Frontal cortex (tissue), 3 donors: ENCODE measurements at regions not wholly inside any gene's neighbourhood (a gene's known extent, or its start where the extent isn't known, plus 50 kb on each side); places are given as distances from the start of the nearest gene placed in this dataset.
A peak's percentile ranks its signal among the peaks of the same experiment; 100 is the strongest.

Experiments
- DNase-seq, 2 donors: peaks; one replicate each; pipeline ENCODE4 v3.0.0; 2012; ENCODE audit warnings: low spot score in 2 of 2
- FAIRE-seq: peaks from 2 replicates; lab custom pipeline; 2012; peaks lifted over from hg19 to GRCh38; lab: Jason Lieb, UNC
- donor health status: control.
- donor health status: control.
- donor health status: control.

DNA sequence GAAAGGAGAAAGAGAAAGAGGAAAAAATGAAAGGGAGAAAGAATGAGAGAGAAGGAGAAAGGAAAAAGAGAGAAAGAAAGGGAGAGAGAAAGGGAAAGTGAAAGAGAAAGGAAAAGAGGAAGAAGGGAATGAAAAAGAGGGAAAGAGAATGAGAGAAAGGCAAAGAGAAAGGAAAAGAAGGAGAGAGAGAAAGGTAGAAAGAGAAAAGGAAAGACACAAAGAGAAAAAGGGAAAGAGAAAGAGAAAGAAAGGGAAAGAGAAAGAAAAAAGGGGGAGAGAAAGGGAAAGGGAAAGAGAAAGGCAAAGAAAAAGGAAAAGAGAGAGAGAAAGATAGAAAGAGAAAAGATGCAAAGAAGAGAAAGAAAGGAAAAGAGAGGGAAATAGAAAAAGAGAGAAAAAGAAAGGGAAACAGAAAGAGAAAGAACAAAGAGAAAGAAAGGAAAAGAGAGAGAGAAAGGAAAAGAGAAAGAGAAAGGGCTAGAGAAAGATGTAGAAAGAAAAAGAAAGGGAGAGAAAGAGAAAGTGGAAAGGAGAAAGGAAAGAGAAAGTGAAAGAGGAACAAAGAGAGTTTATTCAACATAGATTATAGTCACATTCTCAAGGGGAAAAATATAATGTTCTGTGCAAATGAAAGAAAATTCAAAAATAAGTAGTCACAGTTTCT lies 165.2 kb downstream of the TMEM38B start:
- FAIRE-seq: no peak
- DNase-seq: no peak

- FAIRE-seq: no peak
- no peak for DNase-seq
Observed at GRCh38 chr9:105860516-105860915, 166.2 kb downstream of the TMEM38B start.

DNA sequence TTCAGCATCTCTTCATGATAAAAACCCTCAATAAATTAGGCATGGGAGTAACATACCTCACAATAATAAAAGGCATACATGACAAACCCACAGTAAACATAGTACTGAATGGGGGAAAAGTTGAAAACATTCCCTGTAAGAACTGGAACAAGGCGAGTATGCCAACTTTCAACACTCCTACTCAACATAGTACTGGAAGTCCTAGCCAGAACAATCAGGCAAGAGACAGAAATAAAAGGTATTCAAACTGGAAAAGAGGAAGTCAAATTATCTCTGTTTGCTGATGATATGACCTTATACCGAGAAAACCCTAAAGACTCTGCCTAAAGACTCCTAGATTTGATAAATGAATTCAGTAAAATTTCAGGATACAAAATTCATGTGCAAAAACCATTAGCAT lies 167.6 kb downstream of the TMEM38B start:
- FAIRE-seq (no peak), DNase-seq (no peak)

GRCh38 chr9:105864248-105864898 lies 170.0 kb downstream of the TMEM38B start:
- FAIRE-seq (no peak), DNase-seq (no peak)

GRCh38 chr9:105865285-105865684 lies 170.9 kb downstream of the TMEM38B start:
- FAIRE-seq: no peak

GRCh38 chr9:105871540-105871939 lies 177.2 kb downstream of the TMEM38B start:
- no peak for DNase-seq
- no peak for FAIRE-seq

More at GRCh38 chr9:105865285-105865684, 170.9 kb downstream of the TMEM38B start:
- DNase-seq: no peak

DNA sequence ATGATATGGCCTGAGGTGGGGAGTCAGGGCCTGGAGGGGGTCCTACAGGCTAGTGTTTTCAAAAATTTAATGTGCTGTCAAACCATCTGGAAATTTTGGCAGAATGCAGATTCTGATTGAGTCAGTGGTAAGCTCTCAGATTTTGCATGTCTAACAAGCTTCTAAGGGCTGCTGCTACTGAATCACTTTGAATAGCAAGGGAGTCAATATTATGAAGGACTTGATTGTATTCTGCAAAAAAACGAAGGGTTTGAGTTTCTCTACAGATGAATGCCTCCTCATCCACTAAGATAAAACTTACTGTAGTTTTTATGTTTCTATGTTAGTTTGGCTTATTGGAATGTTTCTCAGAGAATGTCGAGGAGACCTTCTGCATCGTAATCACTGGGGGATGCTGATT lies 179.5 kb downstream of the TMEM38B start:
- DNase-seq (no peak), FAIRE-seq (no peak)

DNA sequence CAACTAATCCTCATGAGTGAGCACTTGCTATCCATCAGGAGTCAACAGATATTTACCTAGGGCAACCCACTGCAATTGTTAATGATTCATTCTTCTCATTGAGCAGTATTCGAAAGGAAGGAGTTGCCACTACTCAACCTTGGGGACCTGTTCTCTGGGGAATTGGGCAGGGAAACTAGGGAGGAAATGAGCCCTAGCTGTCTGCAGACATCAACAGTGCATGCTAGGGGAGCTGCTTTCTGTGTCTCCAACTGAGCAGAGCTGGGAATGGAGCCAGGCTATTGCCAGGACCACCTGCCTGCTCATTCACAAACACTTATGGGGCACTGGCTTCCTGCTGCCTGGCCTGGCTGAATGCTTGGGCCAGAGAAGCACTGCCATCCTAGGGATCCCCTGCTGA lies 183.4 kb downstream of the TMEM38B start:
- FAIRE-seq (no peak), DNase-seq (no peak)

GRCh38 chr9:105879181-105879580 lies 184.8 kb downstream of the TMEM38B start:
- DNase-seq (no peak), FAIRE-seq (no peak)

GRCh38 chr9:105880517-105880916 lies 186.2 kb downstream of the TMEM38B start:
- no peak for FAIRE-seq

GRCh38 chr9:105881021-105881420 lies 186.7 kb downstream of the TMEM38B start:
- no peak for DNase-seq

More at GRCh38 chr9:105880517-105880916, 186.2 kb downstream of the TMEM38B start:
- DNase-seq: no peak

DNA sequence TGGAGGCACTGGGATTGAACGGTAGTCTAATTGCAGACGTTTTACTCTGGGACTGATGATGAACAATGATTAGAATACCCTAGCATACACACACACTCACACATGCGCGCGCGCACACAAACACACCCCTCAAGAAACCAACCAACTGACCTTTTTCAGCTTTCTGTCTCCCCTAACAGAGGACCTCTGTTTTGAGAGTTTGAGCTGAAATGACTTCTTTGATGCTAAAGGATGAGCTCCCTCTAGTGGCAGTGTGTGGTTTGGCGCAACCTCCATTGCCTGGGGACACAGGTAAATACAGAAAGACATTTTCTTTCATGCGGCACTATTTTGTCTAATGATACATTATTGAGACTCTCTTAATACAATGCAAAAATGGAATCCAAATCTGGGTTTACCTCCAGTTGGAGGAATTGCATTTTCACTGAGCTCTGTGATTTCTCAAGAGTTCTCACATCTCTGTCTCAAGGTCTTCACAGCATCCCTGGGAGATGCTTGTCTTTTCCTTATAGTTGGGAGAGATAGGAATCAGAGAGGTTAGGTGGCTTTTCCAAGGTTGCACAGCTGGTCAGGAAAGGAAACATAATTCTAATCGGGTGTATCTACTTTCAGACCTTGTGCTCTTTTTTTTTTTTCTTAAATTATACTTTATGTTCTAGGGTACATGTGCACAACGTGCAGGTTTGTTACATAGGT lies 187.5 kb downstream of the TMEM38B start:
- peak; percentile 45 for FAIRE-seq
- peak; percentile 6 to 20 for DNase-seq

More at GRCh38 chr9:105881021-105881420, 186.7 kb downstream of the TMEM38B start:
- no peak for FAIRE-seq

- no peak for DNase-seq
Observed at GRCh38 chr9:105883847-105884246, 189.5 kb downstream of the TMEM38B start.

GRCh38 chr9:105884416-105884815 lies 190.1 kb downstream of the TMEM38B start:
- DNase-seq: no peak
- FAIRE-seq: no peak

More at GRCh38 chr9:105883847-105884246, 189.5 kb downstream of the TMEM38B start:
- no peak for FAIRE-seq

- DNase-seq (peak in 1 of 2 donors; percentile 13), FAIRE-seq (no peak)
Observed at GRCh38 chr9:105886136-105886535, 191.8 kb downstream of the TMEM38B start.

DNA sequence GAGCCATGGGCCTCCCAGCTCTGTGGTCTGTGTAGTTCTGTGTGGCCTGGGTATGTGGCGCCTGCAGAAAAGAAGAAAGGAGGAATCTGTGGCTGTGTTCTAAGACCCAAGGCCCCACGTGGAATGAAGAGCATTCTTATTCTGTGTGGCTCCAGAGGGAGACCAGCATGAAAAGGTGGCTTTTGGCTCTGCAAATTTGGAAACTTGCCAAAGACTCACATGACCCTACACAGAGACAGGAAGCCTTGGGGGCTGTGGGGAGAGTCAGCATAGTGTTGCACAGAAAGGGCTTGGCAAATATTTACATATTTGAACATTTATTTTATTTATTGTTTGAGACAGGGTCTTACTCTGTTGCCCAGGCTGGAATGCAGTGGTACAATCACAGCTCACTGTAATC lies 193.3 kb downstream of the TMEM38B start:
- FAIRE-seq: no peak
- DNase-seq: no peak

GRCh38 chr9:105890046-105890822 lies 195.9 kb downstream of the TMEM38B start:
- no peak for FAIRE-seq
- DNase-seq: no peak

DNA sequence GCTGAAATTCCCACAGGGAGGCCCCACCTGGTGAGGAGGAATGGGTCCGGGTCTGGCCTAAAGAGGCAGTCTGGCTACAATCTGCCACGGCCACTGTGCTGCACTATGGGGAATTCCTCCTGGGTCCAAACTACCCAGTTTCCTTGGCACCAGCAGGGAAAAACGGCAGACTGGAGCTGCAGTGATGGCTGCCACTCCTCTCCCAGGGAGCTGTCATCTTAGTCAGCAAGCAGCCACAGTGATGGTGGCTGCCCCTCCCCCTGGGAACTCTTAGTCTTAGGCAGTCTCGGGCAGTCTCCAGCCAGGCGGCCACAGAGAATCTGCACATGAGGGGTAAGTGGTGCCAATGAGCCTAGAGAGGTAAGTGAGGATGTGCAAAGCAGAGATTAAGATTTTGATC lies 205.8 kb downstream of the TMEM38B start:
- FAIRE-seq (no peak), DNase-seq (no peak)

GRCh38 chr9:105901514-105902109 lies 207.3 kb downstream of the TMEM38B start:
- FAIRE-seq: no peak
- peak; percentile 17 to 39 for DNase-seq

GRCh38 chr9:105908069-105908468 lies 213.7 kb downstream of the TMEM38B start:
- no peak for DNase-seq
- no peak for FAIRE-seq
